GM12891 (cell line): ENCODE measurements at regions not wholly inside any gene's neighbourhood (a gene's known extent, or its start where the extent isn't known, plus 50 kb on each side); places are given as distances from the start of the nearest gene placed in this dataset.
A peak's percentile ranks its signal among the peaks of the same experiment; 100 is the strongest.

Experiments
- DNase-seq: peaks from one replicate; pipeline ENCODE4 v3.0.0; 2011; ENCODE audit warnings: low spot score; ENCODE audit not compliant: insufficient read length
- FAIRE-seq: peaks from 2 replicates; lab custom pipeline; 2011; peaks lifted over from hg19 to GRCh38; lab: Jason Lieb, UNC
- PAX5 ChIP-seq: IDR thresholded peaks from 2 replicates; pipeline ENCODE4 v1.6.1; 2011; ENCODE audit warnings: low read length, moderate library complexity, mild to moderate bottlenecking; ENCODE audit not compliant: insufficient read depth, severe bottlenecking
- POLR2A ChIP-seq: IDR thresholded peaks from 2 replicates; pipeline ENCODE4 v1.6.1; 2011; ENCODE audit warnings: low read depth, low read length, control low read depth
- POLR2AphosphoS5 ChIP-seq: IDR thresholded peaks from 2 replicates; pipeline ENCODE4 v1.6.1; 2011; ENCODE audit warnings: low read depth, low read length, control low read depth
- POU2F2 ChIP-seq: IDR thresholded peaks from 2 replicates; pipeline ENCODE4 v1.6.1; 2011; ENCODE audit warnings: low read depth, mild to moderate bottlenecking, control low read depth, low read length, moderate library complexity
- SPI1 ChIP-seq: IDR thresholded peaks from 2 replicates; pipeline ENCODE4 v1.6.1; 2011; ENCODE audit warnings: low read depth, low read length, control low read depth
- TAF1 ChIP-seq: IDR thresholded peaks from 2 replicates; pipeline ENCODE4 v1.6.1; 2011; ENCODE audit warnings: low read depth, low read length, control low read depth

DNA sequence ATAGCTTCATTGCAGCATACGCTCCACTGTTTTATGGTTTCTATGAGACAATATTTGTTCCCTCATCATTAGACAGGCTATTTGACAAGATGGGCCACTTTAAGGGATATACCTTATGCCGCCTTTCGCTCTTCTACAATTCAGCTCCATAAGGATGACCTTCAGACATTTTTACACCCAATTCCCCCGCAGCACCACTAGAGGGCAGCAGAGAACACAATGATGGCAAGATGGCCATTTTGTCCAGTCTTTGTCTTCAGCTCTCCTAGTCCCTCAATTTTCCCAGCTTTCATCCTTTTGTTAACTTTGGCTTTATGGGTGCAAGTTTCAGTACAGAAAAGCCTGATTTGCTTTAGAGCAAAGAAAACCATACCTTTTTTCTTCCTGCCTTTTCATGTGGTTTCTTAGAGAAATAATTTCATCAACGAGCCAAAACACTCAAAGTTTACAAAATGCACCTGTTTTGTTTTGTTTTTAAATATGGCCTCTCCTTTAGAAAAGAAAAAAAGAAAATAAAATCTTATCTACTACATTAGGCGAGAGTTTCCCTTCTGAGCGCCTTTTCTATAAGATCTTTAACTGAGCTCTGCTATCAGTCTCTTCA, 355.3 kb downstream of the TOX3 start:
- DNase-seq (peak; percentile 12), FAIRE-seq (peak; percentile 87)
- TF ChIP-seq TAF1 (no peak), SPI1 (no peak), PAX5 (no peak), POLR2AphosphoS5 (no peak), POU2F2 (no peak), POLR2A (no peak)

DNA sequence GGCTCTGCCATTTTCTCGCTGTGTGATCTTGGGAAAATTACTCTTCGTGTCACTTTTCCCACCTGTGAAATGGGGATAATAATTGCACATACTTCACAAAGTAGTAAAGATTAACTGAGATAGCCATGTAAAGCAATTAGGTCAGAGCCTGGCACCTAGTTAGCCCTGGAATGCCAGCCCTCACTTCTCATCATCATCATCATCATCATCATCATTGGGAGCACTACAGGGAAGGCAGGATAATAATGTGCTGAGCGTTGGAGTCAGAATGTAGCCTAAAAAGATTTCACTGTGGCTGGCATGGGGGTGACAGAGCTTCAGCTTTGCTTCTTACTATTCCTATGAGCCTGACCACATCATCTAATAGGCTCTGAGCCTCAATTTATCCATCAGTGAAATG, 362.6 kb downstream of the TOX3 start:
- TF ChIP-seq POU2F2 = no peak
- TF ChIP-seq POLR2A = no peak
- no peak for TF ChIP-seq SPI1
- TF ChIP-seq TAF1 = no peak
- TF ChIP-seq POLR2AphosphoS5 = no peak
- TF ChIP-seq PAX5 = no peak
- no peak for FAIRE-seq
- DNase-seq = no peak

DNA sequence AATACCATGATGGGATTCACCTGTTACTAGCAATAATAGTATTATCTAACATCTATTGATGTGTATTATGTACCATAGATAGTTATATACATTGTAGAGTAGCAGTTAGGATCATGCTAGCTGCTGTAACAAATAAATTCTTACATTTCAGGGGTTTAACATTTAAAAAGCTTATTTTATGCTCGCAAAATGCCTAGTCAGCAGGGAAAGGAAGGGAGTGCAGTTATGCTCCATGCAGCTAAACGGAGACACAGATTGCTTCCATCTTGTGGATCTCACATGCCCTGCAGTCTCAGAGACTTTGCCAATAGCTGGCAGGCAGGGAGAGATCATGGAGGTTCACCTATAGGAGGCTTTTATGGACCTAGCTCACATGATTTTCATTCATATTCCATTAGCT, 364.1 kb downstream of the TOX3 start:
- no peak for FAIRE-seq
- no peak for TF ChIP-seq PAX5
- TF ChIP-seq POLR2A = no peak
- TF ChIP-seq TAF1 = no peak
- TF ChIP-seq SPI1 = no peak
- TF ChIP-seq POU2F2 = no peak
- TF ChIP-seq POLR2AphosphoS5 = no peak
- no peak for DNase-seq

DNA sequence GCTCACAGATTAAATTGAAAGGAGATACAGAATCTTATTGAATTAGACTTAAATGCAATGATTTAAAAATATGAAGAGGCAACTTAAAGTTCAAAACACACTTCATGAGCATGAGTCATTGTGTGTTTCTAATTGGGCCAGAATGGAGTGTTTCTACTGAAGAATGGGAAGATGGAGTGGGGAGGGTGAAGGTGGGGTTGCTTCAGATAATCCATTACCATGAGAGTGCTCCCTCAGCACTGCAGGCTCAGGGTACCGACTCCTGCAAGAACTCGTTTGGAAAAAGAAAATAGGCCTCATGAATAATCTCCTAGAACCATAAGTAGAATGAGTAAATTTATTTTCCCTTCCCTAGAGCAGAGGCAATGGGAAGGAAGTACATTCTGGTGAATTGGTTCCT, 372.8 kb downstream of the TOX3 start:
- FAIRE-seq = no peak
- DNase-seq = no peak
- TF ChIP-seq POU2F2 (no peak), TAF1 (no peak), PAX5 (no peak), POLR2AphosphoS5 (no peak), SPI1 (no peak), POLR2A (no peak)

DNA sequence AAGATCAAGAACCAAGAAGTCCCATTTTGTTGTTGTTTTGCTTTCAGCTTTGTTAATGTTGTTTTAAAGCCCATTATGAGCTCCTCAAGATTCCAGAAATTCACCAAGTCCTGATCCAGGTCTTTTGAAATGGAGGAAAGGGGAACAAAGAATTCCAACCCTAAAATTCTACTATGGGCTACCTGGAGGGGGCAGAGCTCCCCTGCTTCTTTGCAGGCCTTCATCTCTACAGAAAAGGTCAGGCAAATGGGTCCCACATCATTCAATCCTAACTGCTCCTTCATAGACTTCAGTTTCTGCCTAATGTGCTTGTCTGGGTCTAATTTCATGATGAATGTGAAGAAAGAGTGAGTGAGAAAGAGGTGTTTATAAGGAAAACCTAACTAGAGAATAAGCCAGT, 375.5 kb downstream of the TOX3 start:
- DNase-seq (no peak), FAIRE-seq (no peak)
- TF ChIP-seq POLR2A (no peak), POU2F2 (no peak), TAF1 (no peak), PAX5 (no peak), SPI1 (no peak), POLR2AphosphoS5 (no peak)

DNA sequence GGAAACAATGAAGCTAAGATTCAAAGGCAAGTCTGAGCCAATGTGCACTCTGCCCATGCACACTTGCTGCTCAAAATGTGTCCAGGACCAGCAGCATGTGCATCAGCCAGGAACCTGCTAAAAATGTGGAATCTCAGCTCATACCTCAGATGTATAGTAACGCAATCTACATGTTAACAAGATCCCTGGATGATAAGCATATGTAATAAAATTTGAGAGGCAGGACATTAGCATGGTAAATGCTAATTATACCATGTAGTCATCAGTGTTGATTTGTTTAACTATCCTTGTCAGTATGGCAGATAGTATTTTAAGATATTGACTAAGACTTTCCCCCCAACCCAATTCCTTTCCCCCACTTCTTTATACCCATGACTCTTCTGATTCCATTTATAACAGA, 379.6 kb downstream of the TOX3 start:
- TF ChIP-seq POLR2AphosphoS5 (no peak), POLR2A (no peak), SPI1 (no peak), PAX5 (no peak), TAF1 (no peak), POU2F2 (no peak)
- DNase-seq (no peak), FAIRE-seq (no peak)

DNA sequence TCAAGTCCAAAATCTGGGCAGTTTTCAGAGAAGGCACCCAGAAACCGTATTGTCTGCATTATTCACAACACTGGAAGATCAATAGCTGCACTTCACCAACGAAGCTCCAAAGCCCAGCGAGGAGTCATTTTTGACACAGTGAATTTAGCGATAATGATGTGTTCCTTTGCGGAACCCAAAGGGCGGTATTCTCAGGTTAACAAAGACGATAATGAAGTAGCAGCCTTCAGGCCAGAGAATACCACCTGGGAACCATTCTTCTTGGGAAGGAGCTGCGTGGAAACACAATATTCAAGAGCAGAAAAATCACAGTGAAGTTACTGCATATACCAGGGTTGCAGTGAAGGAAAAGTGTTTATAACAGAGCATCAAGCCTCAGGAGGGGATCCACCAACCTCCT, 381.0 kb downstream of the TOX3 start:
- TF ChIP-seq POU2F2 = no peak
- no peak for TF ChIP-seq TAF1
- no peak for TF ChIP-seq POLR2AphosphoS5
- no peak for TF ChIP-seq SPI1
- no peak for DNase-seq
- no peak for FAIRE-seq

DNA sequence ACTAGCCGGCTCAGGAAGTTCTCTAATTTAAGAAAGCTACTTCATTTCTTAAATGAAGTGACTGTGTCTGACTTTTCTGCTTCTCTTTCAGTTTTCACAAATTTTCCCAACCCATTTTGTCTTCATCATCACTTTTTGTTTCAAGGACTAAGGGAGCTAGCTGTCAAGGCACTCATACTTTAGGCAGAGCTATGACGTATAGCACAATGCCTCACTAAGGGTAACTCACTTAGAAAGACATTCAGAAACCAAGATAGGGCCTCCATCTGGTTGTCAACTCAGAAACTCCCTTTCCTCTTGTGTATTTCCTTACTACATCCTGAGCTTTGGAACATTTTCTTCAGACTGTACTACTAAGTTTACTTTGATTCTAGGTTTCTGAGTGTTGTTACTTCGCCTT, 397.9 kb downstream of the TOX3 start:
- no peak for TF ChIP-seq POU2F2
- no peak for TF ChIP-seq POLR2AphosphoS5
- TF ChIP-seq TAF1 = no peak
- no peak for TF ChIP-seq POLR2A
- no peak for TF ChIP-seq PAX5
- no peak for TF ChIP-seq SPI1
- DNase-seq = no peak
- FAIRE-seq = no peak

DNA sequence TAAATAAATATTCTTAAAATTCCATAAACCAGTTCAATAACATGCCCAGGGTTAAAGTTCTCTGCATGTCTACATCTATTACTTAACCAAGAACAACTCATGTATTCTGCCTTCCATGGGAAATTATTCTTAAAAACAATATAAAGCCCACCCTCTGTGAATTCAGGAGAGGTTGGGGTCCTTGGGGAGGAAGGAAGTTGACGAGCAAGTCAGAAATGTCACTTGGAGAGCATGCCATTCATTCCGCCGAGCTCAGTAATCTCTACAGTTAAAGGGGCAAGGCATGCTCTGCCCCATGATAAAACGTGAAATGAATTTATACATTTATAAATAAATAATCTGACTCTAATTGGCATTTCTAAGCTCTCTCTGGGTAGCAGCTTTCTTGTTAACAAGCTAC, 405.1 kb downstream of the TOX3 start:
- DNase-seq (no peak), FAIRE-seq (no peak)
- TF ChIP-seq SPI1 (no peak), POLR2A (no peak), POLR2AphosphoS5 (no peak), TAF1 (no peak), PAX5 (no peak)

DNA sequence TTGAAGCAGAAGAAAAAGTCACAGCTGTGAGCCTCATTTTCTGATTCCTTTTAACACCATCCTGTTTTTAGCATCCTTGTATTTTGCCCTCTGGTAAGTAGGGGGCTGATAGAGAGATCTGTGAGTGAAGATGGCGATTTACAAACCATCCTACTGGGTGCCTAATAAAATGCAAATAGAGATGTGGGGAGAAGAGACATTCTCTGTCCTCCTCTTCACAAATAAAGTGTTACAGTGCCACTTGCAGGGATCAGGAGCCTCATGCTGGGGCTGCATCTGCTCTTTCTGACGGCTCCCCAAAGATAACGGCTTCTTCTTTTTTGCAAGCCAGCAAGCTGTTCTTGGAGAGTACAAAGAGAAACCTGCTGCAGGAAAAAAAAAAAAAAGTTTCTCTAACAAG, 418.6 kb downstream of the TOX3 start:
- DNase-seq (no peak), FAIRE-seq (no peak)
- no peak for TF ChIP-seq PAX5
- TF ChIP-seq POLR2AphosphoS5 = no peak
- no peak for TF ChIP-seq POLR2A
- TF ChIP-seq TAF1 = no peak
- no peak for TF ChIP-seq SPI1
- TF ChIP-seq POU2F2 = no peak
